ENCODE measurements at regions not wholly inside any gene's neighbourhood (a gene's known extent, or its start where the extent isn't known, plus 50 kb on each side); places are given as distances from the start of the nearest gene placed in this dataset.

GRCh38 chr20:54746796-54747195 lies 271.4 kb downstream of the DOK5 start:
- Histone ChIP-seq H3K18ac (ENCODE audit: insufficient read length, low read depth, low read length) (no peak overlapping the region), H2BK12ac (ENCODE audit: insufficient read length, low read depth, low read length) (no peak overlapping the region), H2AK5ac (ENCODE audit: insufficient read length, low read length) (no peak overlapping the region), H3K9ac (ENCODE audit: extremely low read depth, insufficient read length, low read length) (no peak overlapping the region), H2BK5ac (ENCODE audit: insufficient read length, low read length) (no peak overlapping the region), H3K27ac (ENCODE audit: insufficient read length, low read depth, low read length) (no peak overlapping the region), H3K23me2 (ENCODE audit: insufficient read length, low read depth, low read length, poor library complexity, severe bottlenecking) (no peaks in the 10 kb centered on the region), H2AFZ (ENCODE audit: low read length) (no peak overlapping the region), H3T11ph (ENCODE audit: low read length) (no peak overlapping the region), H2BK15ac (ENCODE audit: low read depth, low read length) (no peak overlapping the region), H4K8ac (replicated peaks; ENCODE audit: insufficient read length, low read depth, low read length) (no peak overlapping the region), H3K4ac (ENCODE audit: low read depth, low read length) (no peak overlapping the region), H3K56ac (ENCODE audit: insufficient read length, low read depth, low read length) (no peak overlapping the region), H3K23ac (ENCODE audit: insufficient read length, low read depth, low read length) (no peak overlapping the region), H3K4me1 (ENCODE audit: insufficient read depth, low read length) (no peaks in the 10 kb centered on the region), H2BK20ac (ENCODE audit: low read depth, low read length, poor library complexity, severe bottlenecking) (no peak overlapping the region), H3K79me1 (ENCODE audit: insufficient read depth, low read depth, low read length, poor library complexity, severe bottlenecking) (no peaks in the 10 kb centered on the region), H4K20me1 (ENCODE audit: control insufficient read depth, insufficient read depth, insufficient read length) (no peaks in the 10 kb centered on the region), H3K4me2 (ENCODE audit: insufficient read depth, insufficient read length, low read length) (no peak overlapping the region), H4K91ac (ENCODE audit: insufficient read length, low read depth, low read length) (no peak overlapping the region), H3K9me3 (ENCODE audit: control insufficient read depth, low read depth, low read length) (peaks cover 5% of the 10 kb centered on the region), H4K5ac (ENCODE audit: insufficient read length, low read depth, low read length) (no peak overlapping the region), H3K27me3 (ENCODE audit: insufficient read depth, low read length) (no peaks in the 10 kb centered on the region), H2BK120ac (ENCODE audit: low read depth, low read length, poor library complexity, severe bottlenecking) (no peak overlapping the region), H3K14ac (ENCODE audit: insufficient read depth, low read length) (no peak overlapping the region), H3K79me2 (ENCODE audit: insufficient read depth, low read length) (no peaks in the 10 kb centered on the region)
- Mint-ChIP-seq H3K4me1 (peaks cover 3 to 4% of the 10 kb centered on the region in 2 experiments), H3K4me3 (no peak overlapping the region), H3K27ac (no peak overlapping the region), H3K9me3 (peaks cover 9 to 11% of the 10 kb centered on the region in 2 experiments; a peak in 4 of 5 replicates), H3K36me3 (ENCODE audit: insufficient read depth in 1 of 3, low read depth in 3 of 3) (peaks cover 0 to 9% (median 2%) of the 10 kb centered on the region in 3 experiments; a peak in 2 of 7 replicates), H3K27me3 (ENCODE audit: low read depth) (no peaks in the 10 kb centered on the region)
- WGBS (ENCODE audit: extremely low coverage, insufficient read length, low lambda C conversion rate), result no CpG with 5 or more reads among the region's 2 CpGs
- no peak for TF ChIP-seq CTCF (conservative IDR thresholded peaks at IDR 0.05)
- DNase-seq, result no peak

Measured in H9 (cell line).